Neural progenitor cell (in vitro differentiated cells): ENCODE measurements at regions not wholly inside any gene's neighbourhood (a gene's known extent, or its start where the extent isn't known, plus 50 kb on each side); places are given as distances from the start of the nearest gene placed in this dataset.

Source experiments
- DNase-seq: peaks from one replicate; pipeline ENCODE4 v3.0.0-alpha.2; 2016; ENCODE audit warnings: low spot score
- H2AFZ ChIP-seq: fragments of 200-600 bp; sonication (generic); replicated peaks from 2 replicates; pipeline ENCODE4 v1.6.1; 2016; ENCODE audit warnings: antibody characterized with exemption
- H3F3A ChIP-seq: fragments of 200-600 bp; sonication (generic); 2 replicates; pipeline ENCODE4 v1.6.1; 2016; ENCODE audit warnings: antibody characterized with exemption, low read depth
- H3K27ac ChIP-seq: fragments of 200-600 bp; sonication (generic); 2 replicates; pipeline ENCODE4 v1.5.1; 2016; ENCODE audit warnings: mild to moderate bottlenecking
- H3K27me3 ChIP-seq: fragments of 200-600 bp; sonication (generic); 2 replicates; pipeline ENCODE4 v1.6.1; 2016; ENCODE audit warnings: mild to moderate bottlenecking, moderate library complexity
- H3K36me3 ChIP-seq: fragments of 200-600 bp; sonication (generic); 2 replicates; pipeline ENCODE4 v1.5.1; 2016
- H3K4me1 ChIP-seq: fragments of 200-600 bp; sonication (generic); 2 replicates; pipeline ENCODE4 v1.6.1; 2016; ENCODE audit warnings: mixed run types
- H3K4me2 ChIP-seq: fragments of 200-600 bp; sonication (generic); 2 replicates; pipeline ENCODE4 v1.6.1; 2016
- H3K4me3 ChIP-seq: fragments of 200-600 bp; sonication (generic); 2 replicates; pipeline ENCODE4 v1.5.1; 2016
- H3K79me2 ChIP-seq: fragments of 200-600 bp; sonication (generic); 2 replicates; pipeline ENCODE4 v1.6.1; 2016; ENCODE audit warnings: low read depth
- H3K9ac ChIP-seq: fragments of 200-600 bp; sonication (generic); 2 replicates; pipeline ENCODE4 v1.6.1; 2016
- H3K9me3 ChIP-seq: fragments of 200-600 bp; sonication (generic); 2 replicates; pipeline ENCODE4 v1.5.1; 2016; ENCODE audit warnings: low read depth
- H4K20me1 ChIP-seq: fragments of 200-600 bp; sonication (generic); 2 replicates; pipeline ENCODE4 v1.6.1; 2016; ENCODE audit warnings: low read depth
- H3K27ac Mint-ChIP-seq: 3 replicates; pipeline ENCODE4 v1.8.0; 2021; ENCODE audit warnings: mixed read lengths
- H3K27me3 Mint-ChIP-seq: 2 replicates; pipeline ENCODE4 v1.8.0; 2022; ENCODE audit warnings: low read depth, mild to moderate bottlenecking, inconsistent platforms, moderate library complexity, mixed read lengths; ENCODE audit not compliant: insufficient read depth
- H3K36me3 Mint-ChIP-seq: 3 replicates; pipeline ENCODE4 v1.8.0; 2021; ENCODE audit warnings: mixed read lengths
- H3K4me1 Mint-ChIP-seq: 3 replicates; pipeline ENCODE4 v1.8.0; 2021; ENCODE audit warnings: mixed read lengths
- H3K4me3 Mint-ChIP-seq: 3 replicates; pipeline ENCODE4 v1.8.0; 2021; ENCODE audit warnings: mild to moderate bottlenecking, moderate library complexity, mixed read lengths
- H3K9me3 Mint-ChIP-seq: 3 replicates; pipeline ENCODE4 v1.8.0; 2020; ENCODE audit warnings: mixed read lengths
- CTCF ChIP-seq: fragments of 200-600 bp; sonication (generic); IDR thresholded peaks from 2 replicates; pipeline ENCODE4 v1.5.1; 2017; ENCODE audit warnings: antibody characterized with exemption, mild to moderate bottlenecking
- EZH2 ChIP-seq: fragments of 200-600 bp; sonication (generic); IDR thresholded peaks from 2 replicates; pipeline ENCODE4 v1.6.1; 2017; ENCODE audit warnings: antibody characterized with exemption, mild to moderate bottlenecking, moderate library complexity
- EZH2phosphoT487 ChIP-seq: fragments of 200-600 bp; sonication (generic); IDR thresholded peaks from 2 replicates; pipeline ENCODE4 v1.6.1; 2017; ENCODE audit warnings: antibody characterized with exemption

DNA sequence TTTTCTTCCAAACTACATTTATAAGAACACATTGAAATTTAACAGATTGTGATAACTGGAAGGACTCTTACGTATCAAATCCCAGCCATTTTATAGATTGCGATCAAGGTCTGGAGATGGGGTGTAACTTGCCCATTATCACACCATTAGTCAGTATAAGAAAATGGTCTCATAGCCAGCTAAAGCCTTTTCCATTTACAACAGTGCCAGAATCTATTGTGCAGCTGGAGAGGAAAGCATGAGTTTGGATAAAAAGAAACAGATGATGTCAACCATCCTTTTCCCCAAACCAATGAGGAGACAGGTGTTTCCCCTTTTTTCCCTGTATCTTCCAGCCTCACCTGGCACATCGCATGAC lies 658.8 kb downstream of the ACTL7B start:
- no peaks in the 10 kb centered on the region for H3K27me3 Mint-ChIP-seq
- no peaks in the 10 kb centered on the region for H3K27me3 ChIP-seq
- no peak overlapping the region for H3K4me3 Mint-ChIP-seq
- no peaks in the 10 kb centered on the region for H3K4me1 Mint-ChIP-seq
- no peaks in the 10 kb centered on the region for H3K4me1 ChIP-seq
- H3K4me2 ChIP-seq: no peak overlapping the region
- no peaks in the 10 kb centered on the region for H3F3A ChIP-seq
- no peaks in the 10 kb centered on the region for H3K36me3 Mint-ChIP-seq
- no peak overlapping the region for H3K27ac Mint-ChIP-seq
- no peak for DNase-seq
- no peak overlapping the region for H3K27ac ChIP-seq
- no peak for TF ChIP-seq EZH2
- TF ChIP-seq CTCF: no peak
- no peak for TF ChIP-seq EZH2phosphoT487
- peaks cover 16% of the 10 kb centered on the region for H3K9me3 Mint-ChIP-seq
- H2AFZ ChIP-seq: no peak overlapping the region
- no peak overlapping the region for H3K4me3 ChIP-seq
- H3K79me2 ChIP-seq: no peaks in the 10 kb centered on the region
- no peaks in the 10 kb centered on the region for H3K36me3 ChIP-seq
- no peak overlapping the region for H3K9ac ChIP-seq
- H4K20me1 ChIP-seq: no peaks in the 10 kb centered on the region
- no peaks in the 10 kb centered on the region for H3K9me3 ChIP-seq

GRCh38 chr9:108196332-108197007 lies 659.3 kb downstream of the ACTL7B start:
- Histone ChIP-seq H4K20me1 (no peaks in the 10 kb centered on the region), H3K27me3 (no peaks in the 10 kb centered on the region), H3F3A (no peaks in the 10 kb centered on the region), H3K9me3 (no peaks in the 10 kb centered on the region), H3K79me2 (no peaks in the 10 kb centered on the region), H3K4me1 (no peaks in the 10 kb centered on the region), H3K4me2 (no peak overlapping the region), H3K27ac (no peak overlapping the region), H2AFZ (no peak overlapping the region), H3K9ac (no peak overlapping the region), H3K4me3 (no peak overlapping the region), H3K36me3 (no peaks in the 10 kb centered on the region)
- DNase-seq: no peak
- Mint-ChIP-seq H3K27ac (no peak overlapping the region), H3K27me3 (no peaks in the 10 kb centered on the region), H3K4me1 (no peaks in the 10 kb centered on the region), H3K9me3 (peaks cover 14% of the 10 kb centered on the region), H3K4me3 (no peak overlapping the region), H3K36me3 (no peaks in the 10 kb centered on the region)
- no peak for TF ChIP-seq EZH2phosphoT487
- TF ChIP-seq CTCF: no peak
- no peak for TF ChIP-seq EZH2

DNA sequence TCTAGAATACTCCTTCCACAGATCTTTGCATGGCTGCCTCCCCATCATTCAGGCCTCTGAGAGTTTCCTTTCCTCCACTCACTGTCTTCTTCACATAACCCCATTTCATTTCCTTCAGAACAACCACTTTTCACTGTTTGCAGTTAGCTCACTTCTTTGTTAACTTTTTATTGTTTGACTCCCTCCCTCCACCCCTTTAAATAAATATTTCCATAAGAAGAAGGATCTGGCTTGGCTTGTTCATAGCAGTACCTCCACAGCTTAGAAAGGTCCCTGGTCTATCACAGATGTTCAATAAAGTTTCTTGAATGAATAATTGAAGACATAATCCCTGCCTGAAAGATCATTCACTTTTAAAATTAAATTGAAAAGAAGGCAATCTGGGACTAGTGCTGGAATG lies 661.6 kb downstream of the ACTL7B start:
- Histone ChIP-seq H4K20me1 (no peaks in the 10 kb centered on the region), H3K36me3 (no peaks in the 10 kb centered on the region), H3K79me2 (no peaks in the 10 kb centered on the region), H3K9me3 (no peaks in the 10 kb centered on the region), H3F3A (no peaks in the 10 kb centered on the region), H3K4me2 (no peak overlapping the region), H3K9ac (no peak overlapping the region), H2AFZ (peak overlapping the region; percentile 10), H3K4me1 (peaks cover 4% of the 10 kb centered on the region), H3K27ac (no peak overlapping the region), H3K4me3 (no peak overlapping the region), H3K27me3 (no peaks in the 10 kb centered on the region)
- DNase-seq: no peak
- no peaks in the 10 kb centered on the region for H3K36me3 Mint-ChIP-seq
- H3K27me3 Mint-ChIP-seq: peaks cover 4% of the 10 kb centered on the region
- TF ChIP-seq CTCF: no peak
- no peak for TF ChIP-seq EZH2phosphoT487
- TF ChIP-seq EZH2: no peak
- H3K27ac Mint-ChIP-seq: no peak overlapping the region
- H3K9me3 Mint-ChIP-seq: peaks cover 1% of the 10 kb centered on the region
- no peak overlapping the region for H3K4me3 Mint-ChIP-seq
- peaks cover 2% of the 10 kb centered on the region for H3K4me1 Mint-ChIP-seq
